ENCODE measurements at regions not wholly inside any gene's neighbourhood (a gene's known extent, or its start where the extent isn't known, plus 50 kb on each side); places are given as distances from the start of the nearest gene placed in this dataset.

DNA sequence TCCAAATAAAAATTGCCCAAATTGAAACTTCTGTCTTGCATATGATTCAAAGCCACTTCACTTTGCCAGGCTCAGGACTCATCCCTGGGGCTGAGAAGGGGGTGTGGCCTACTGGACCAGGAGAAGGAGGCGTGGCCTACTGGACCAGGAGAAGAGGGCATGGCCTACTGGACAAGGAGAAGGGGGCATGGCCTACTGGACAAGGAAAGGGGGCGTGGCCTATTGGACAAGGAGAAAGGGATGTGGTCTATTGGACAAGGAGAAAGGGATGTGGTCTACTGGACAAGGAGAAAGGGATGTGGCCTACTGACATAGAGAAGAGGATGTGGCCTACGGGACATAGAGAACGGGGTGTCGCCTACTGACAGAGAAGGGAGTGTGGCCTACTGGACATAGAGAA lies 405.3 kb downstream of the RRAGC start:
- DNase-seq, result no peak

DNA sequence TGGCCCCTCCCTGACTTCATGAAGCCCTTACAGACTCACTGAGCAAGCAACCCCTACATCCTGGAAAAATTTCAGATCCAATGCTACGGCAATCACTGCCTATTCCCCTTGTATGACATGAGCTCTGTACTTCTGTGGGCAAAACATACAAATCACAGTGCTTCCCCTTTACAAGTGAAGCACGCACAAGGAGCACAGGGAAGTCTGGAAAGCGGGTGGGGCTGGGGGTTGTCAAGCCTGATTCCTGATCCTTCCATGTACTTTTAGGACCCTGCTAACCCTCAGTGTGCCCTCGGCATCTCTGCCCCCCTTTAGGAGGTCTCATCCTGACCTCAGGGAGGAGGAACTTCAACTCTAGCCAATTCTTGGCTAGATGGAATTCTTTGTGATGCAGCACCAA lies 405.7 kb upstream of the POU3F1 start:
- no peak for DNase-seq

DNA sequence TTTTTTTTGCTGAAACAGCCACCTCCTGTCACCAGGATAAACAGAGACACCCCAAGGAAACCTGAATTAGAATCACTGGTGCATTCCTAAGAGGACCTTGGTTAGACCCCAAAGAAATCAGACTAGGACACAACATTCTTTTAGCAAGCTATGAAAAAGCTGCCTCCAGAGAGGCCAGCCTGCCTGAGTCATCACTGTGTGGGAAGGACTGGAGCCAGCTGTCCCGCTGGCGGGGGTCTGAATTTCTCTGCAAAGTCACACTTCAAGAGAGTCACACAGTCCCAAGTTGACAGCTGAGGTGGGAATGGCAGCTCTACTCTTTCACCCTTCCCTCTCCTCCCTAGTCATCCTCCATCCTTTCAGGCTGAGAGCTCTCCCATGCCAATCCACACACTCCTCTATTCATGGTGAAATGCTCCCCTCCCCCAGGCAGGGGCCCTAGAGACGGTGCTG lies 405.0 kb upstream of the POU3F1 start:
- DNase-seq, result no peak

- DNase-seq, result no peak
These were observed 402.3 kb upstream of the POU3F1 start for GRCh38 chr1:38448893-38449292.

DNA sequence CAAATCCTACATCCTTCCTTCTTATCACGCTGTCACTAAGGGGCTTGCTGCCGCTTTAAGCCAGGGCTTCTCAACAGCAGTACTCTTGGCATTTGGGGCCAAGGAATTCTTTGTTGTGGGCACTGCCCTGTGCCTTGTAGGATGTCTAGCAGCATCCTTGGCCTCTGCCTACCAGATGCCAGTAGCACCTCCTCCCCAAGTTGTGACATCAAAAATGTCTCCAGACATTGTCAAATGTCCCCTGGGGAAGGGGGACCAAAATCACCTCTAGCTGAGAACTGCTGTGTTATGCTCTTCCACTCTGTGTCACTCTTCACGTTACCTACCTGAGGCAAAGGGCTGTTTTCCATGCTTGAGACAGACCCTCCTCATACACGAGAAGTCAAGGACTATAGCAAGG lies 400.3 kb upstream of the POU3F1 start:
- DNase-seq, result no peak

DNA sequence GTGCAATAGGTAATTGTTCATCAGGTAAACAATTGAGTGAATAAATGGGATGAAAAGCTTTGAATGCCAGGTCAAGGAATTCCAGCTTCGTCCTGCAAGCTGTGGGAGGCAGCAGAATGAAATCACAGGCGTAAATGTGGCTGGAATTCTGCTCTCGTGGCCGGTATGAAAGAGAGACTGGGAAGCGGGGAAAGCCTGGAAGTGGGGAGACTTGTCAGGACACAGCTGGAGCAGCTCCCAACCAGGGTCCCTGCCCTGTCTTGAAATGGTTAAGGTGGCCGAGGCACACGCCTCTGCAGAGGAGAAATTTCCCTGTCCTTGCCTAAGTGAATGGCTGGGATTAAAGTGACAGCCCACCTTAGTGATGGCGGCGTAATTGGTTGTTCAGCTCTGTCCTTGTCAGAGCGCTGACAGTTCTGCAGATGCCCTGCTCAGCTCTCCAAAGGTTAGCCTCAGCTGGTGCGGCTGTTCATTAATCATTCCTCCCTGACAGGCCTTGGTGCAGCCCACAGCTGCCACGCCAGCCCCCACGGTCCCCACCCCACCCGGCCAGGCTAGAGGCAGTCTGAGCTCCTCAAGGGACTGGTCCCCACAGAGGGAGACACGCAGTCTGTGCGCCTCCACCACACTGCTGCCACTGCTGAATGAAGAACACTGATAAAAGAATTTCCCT lies 398.3 kb upstream of the POU3F1 start:
- DNase-seq, result no peak

GRCh38 chr1:38444311-38444710 lies 397.7 kb upstream of the POU3F1 start:
- DNase-seq, result no peak

GRCh38 chr1:38440402-38440801 lies 393.8 kb upstream of the POU3F1 start:
- no peak for DNase-seq

DNA sequence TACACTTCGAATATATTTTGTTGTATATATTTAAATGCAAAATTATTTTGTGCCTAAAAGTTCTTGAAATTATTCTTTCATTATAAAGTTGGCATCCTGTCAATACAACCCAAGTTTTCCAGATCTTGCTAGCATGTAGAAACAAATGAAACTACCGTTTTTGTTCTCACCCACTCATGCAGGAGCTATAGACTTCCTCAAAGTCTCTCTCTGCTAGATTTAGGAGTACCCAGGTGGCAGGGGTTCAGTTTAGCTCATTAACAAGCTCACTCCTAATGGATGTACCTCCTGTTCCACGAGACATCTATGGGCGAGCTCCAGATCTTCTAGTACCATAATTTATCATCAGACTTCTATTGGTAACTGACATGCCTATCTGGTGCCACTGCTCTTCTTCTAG lies 390.2 kb upstream of the POU3F1 start:
- DNase-seq, result no peak

DNA sequence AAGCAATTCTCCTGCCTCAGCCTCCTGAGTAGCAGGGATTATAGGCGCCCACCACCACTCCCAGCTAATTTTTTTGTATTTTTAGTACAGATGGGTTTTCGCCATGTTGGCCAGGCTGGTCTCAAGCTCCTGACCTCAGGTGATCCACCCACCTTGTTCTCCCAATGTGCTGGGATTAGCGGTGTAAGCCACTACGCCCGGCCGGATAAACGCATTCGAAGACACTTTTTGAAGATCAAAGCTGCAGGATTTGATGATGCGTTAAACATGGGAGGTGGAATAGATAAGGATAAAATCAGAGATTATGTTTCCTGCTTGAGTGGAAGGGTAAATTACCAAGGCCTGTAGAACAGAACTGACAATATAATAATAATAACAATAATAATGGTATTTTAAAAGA lies 389.4 kb upstream of the POU3F1 start:
- no peak for DNase-seq

- DNase-seq, result no peak
These were observed 386.6 kb upstream of the POU3F1 start for GRCh38 chr1:38433084-38433722.

- no peak for DNase-seq
These were observed 385.2 kb upstream of the POU3F1 start for GRCh38 chr1:38431535-38432376.

DNA sequence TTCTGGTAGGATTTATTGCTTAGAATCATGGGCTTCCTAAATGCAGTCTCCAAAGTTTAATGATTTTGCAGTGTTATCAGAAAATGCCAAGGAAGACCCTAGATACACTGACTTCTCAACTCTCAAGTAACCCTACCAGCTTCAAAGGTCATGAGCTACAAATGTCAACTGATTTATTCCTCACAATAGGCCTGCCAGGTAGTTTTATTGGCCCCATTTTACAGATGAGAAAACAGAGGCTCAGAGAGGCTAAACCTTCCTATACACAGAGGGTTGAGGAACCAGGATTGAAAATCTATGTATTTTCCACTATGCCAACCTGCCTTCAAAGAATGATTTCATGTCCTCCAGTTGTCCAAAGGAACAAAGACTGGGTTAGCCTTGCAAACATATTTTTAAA lies 384.4 kb upstream of the POU3F1 start:
- no peak for DNase-seq

GRCh38 chr1:38424677-38425076 lies 378.1 kb upstream of the POU3F1 start:
- DNase-seq, result no peak

DNA sequence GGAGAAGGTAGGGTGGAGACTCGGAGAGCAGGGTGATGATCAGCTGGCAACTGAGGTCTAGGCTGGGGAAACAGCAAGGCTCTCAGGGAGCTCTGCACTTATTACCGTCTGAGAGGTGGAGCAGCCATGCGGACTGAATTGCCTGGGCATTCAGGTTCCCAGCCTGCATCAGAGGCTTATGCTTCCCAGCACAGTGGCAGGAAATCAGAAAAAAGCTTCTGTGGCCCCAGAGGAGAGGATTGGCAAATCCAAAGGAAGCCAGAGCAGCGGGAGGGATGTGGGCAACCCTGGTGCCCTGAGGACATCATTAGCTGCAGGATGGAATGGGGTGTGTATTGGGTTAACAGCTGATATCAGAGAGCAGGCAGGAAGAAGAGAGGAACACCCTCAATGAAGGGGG lies 374.1 kb upstream of the POU3F1 start:
- DNase-seq, result no peak

- DNase-seq, result no peak
These were observed 371.8 kb upstream of the POU3F1 start for GRCh38 chr1:38418195-38419030.

GRCh38 chr1:38403667-38404066 lies 357.1 kb upstream of the POU3F1 start:
- no peak for DNase-seq

GRCh38 chr1:38402230-38402815 lies 355.7 kb upstream of the POU3F1 start:
- no peak for DNase-seq

DNA sequence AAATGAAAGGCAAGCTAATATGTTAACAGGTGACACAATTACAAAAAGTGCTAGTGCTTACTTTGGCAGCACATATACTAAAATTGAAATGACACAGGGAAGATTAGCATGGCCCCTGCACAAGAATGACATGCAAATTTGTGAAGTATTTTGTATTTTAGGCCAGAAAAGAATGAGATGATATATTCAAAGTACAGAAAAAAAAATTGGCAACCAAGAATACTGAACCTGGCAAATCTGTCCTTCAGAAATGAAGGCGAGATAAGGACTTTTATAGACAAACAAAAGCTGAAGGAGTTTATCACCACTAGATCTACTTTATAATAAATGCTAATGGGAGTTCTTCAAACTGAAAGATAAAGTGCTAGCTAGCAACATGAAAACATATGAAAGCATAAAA lies 350.0 kb upstream of the POU3F1 start:
- DNase-seq, result no peak

DNA sequence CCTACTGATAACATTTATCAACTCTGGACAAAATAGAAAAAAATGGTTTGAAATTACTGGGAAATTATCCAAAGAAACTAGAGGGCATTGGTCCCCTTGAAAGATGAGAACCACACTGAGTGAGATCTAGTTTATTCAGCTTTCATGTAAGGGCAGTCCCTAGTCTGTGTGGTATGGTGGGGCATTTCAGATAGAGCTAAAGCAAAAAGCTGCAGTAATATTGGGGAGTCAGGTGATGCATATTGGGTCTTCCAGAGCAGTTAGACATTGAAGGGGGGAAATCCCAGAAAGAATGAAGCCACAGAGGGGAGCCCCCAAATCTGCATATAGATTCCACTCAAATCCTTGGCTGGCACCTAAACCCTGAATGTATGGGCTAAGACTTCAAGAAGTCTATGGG lies 347.7 kb upstream of the POU3F1 start:
- no peak for DNase-seq

GRCh38 chr1:38392861-38393260 lies 346.3 kb upstream of the POU3F1 start:
- no peak for DNase-seq

DNA sequence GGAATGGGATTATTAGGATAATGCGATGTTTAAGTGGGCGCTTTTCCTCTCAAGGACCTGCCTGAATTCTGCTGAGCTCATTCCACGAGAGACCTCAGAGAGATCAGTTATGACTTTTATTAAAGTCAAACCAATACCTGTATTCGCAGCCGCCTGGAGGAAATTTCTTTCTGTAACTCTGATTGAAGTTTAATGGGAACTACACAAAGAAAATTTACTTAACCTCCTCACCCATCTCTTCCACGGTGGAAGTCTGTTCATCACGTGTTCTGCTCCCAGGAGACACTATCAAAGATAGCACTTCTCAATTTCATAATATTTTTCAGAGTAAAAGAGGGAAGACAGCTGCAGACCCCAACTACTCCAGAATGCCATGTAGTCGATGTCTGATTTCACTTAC lies 334.7 kb upstream of the POU3F1 start:
- DNase-seq, result no peak

GRCh38 chr1:38376577-38376976 lies 330.0 kb upstream of the POU3F1 start:
- DNase-seq, result no peak
